ENCODE measurements at regions not wholly inside any gene's neighbourhood (a gene's known extent, or its start where the extent isn't known, plus 50 kb on each side); places are given as distances from the start of the nearest gene placed in this dataset.

DNA sequence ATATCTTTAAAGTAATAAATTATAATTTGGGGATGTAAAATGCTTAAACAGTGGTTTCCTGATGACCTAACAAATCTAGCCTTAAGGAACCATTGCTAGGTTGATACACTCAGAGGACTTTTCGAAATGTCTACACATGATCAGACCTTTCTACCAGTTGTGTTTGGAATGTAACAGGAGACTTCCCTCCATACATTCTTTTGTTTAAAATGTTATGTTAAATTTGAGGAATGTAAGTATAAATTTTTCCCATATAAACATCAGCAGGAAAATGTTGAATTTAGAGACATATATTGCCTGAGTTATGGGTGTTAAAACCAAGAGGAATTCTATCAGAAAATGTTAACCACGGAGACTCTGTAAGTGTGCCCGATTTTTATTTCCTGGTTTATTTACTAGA lies 190.6 kb upstream of the SPRY1 start:
- H3K27me3 ChIP-seq: no peaks in the 10 kb centered on the region
- no peaks in the 10 kb centered on the region for H4K20me1 ChIP-seq (ENCODE audit: low read depth)
- no peaks in the 10 kb centered on the region for H3K36me3 ChIP-seq
- no peaks in the 10 kb centered on the region for H3K9me3 Mint-ChIP-seq
- no peak for DNase-seq (ENCODE audit: low spot score)
- no peak overlapping the region for H3K27ac Mint-ChIP-seq
- TF ChIP-seq EZH2 (IDR thresholded peaks at IDR 0.05) (no peak), CTCF (IDR thresholded peaks at IDR 0.05) (no peak), EZH2phosphoT487 (IDR thresholded peaks at IDR 0.05) (no peak)
- no peaks in the 10 kb centered on the region for H3K9me3 ChIP-seq (ENCODE audit: low read depth)
- H3F3A ChIP-seq (ENCODE audit: low read depth): no peaks in the 10 kb centered on the region
- H3K27ac ChIP-seq: no peak overlapping the region
- H3K9ac ChIP-seq: no peak overlapping the region
- no peaks in the 10 kb centered on the region for H3K79me2 ChIP-seq (ENCODE audit: low read depth)
- no peak overlapping the region for H3K4me3 ChIP-seq
- H3K36me3 Mint-ChIP-seq: peaks cover 7% of the 10 kb centered on the region
- no peak overlapping the region for H3K4me3 Mint-ChIP-seq
- no peak overlapping the region for H3K4me2 ChIP-seq
- H3K27me3 Mint-ChIP-seq (ENCODE audit: insufficient read depth, low read depth): peaks cover 2% of the 10 kb centered on the region
- H3K4me1 Mint-ChIP-seq: no peaks in the 10 kb centered on the region
- no peak overlapping the region for H2AFZ ChIP-seq (replicated peaks)
- H3K4me1 ChIP-seq: no peaks in the 10 kb centered on the region

DNA sequence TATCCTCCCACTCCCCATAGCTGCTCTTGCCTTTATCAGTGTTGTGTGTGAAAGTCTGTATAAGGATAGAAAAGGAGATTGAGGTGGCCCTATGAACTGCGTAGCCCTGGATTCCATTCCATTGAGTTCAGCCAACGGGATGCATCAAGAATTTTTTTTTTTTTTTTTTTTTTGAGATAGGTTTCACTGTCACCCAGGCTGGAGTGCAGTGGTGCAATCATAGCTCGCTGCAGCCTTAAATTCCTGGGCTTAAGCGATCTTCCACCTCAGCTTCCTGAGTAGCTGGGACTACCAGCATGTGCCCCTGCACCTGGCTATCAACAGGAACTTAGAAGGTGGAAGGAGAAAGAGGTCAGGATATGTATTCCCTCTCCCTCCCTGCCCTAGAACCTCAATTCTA lies 187.2 kb upstream of the SPRY1 start:
- no peak overlapping the region for H3K9ac ChIP-seq
- H3K27ac ChIP-seq: no peak overlapping the region
- no peak overlapping the region for H3K27ac Mint-ChIP-seq
- no peak overlapping the region for H3K4me3 ChIP-seq
- H3K27me3 ChIP-seq: no peaks in the 10 kb centered on the region
- peaks cover 2% of the 10 kb centered on the region for H3K27me3 Mint-ChIP-seq (ENCODE audit: insufficient read depth, low read depth)
- no peaks in the 10 kb centered on the region for H3K36me3 ChIP-seq
- H3K79me2 ChIP-seq (ENCODE audit: low read depth): no peaks in the 10 kb centered on the region
- no peak for DNase-seq (ENCODE audit: low spot score)
- peaks cover 8% of the 10 kb centered on the region for H3K36me3 Mint-ChIP-seq
- no peak for TF ChIP-seq EZH2 (IDR thresholded peaks at IDR 0.05)
- no peak for TF ChIP-seq CTCF (IDR thresholded peaks at IDR 0.05)
- TF ChIP-seq EZH2phosphoT487 (IDR thresholded peaks at IDR 0.05): no peak
- H3K9me3 ChIP-seq (ENCODE audit: low read depth): no peaks in the 10 kb centered on the region
- no peak overlapping the region for H3K4me3 Mint-ChIP-seq
- no peaks in the 10 kb centered on the region for H3K4me1 Mint-ChIP-seq
- H3K4me2 ChIP-seq: no peak overlapping the region
- no peaks in the 10 kb centered on the region for H3K9me3 Mint-ChIP-seq
- no peak overlapping the region for H2AFZ ChIP-seq (replicated peaks)
- H3F3A ChIP-seq (ENCODE audit: low read depth): no peaks in the 10 kb centered on the region
- no peaks in the 10 kb centered on the region for H3K4me1 ChIP-seq
- no peaks in the 10 kb centered on the region for H4K20me1 ChIP-seq (ENCODE audit: low read depth)

GRCh38 chr4:123215536-123215935 lies 181.1 kb upstream of the SPRY1 start:
- no peak overlapping the region for H3K4me3 ChIP-seq
- no peaks in the 10 kb centered on the region for H3K27me3 ChIP-seq
- peaks cover 5% of the 10 kb centered on the region for H3K4me1 ChIP-seq
- no peak for TF ChIP-seq CTCF (IDR thresholded peaks at IDR 0.05)
- TF ChIP-seq EZH2 (IDR thresholded peaks at IDR 0.05): no peak
- TF ChIP-seq EZH2phosphoT487 (IDR thresholded peaks at IDR 0.05): no peak
- no peak overlapping the region for H3K9ac ChIP-seq
- no peak overlapping the region for H3K27ac ChIP-seq
- Mint-ChIP-seq H3K27ac (no peak overlapping the region), H3K36me3 (peaks cover 4% of the 10 kb centered on the region), H3K4me1 (peaks cover 17% of the 10 kb centered on the region), H3K9me3 (no peaks in the 10 kb centered on the region), H3K27me3 (ENCODE audit: insufficient read depth, low read depth) (no peaks in the 10 kb centered on the region), H3K4me3 (no peak overlapping the region)
- no peaks in the 10 kb centered on the region for H3F3A ChIP-seq (ENCODE audit: low read depth)
- no peaks in the 10 kb centered on the region for H3K9me3 ChIP-seq (ENCODE audit: low read depth)
- H3K36me3 ChIP-seq: no peaks in the 10 kb centered on the region
- H4K20me1 ChIP-seq (ENCODE audit: low read depth): no peaks in the 10 kb centered on the region
- no peak overlapping the region for H2AFZ ChIP-seq (replicated peaks)
- H3K4me2 ChIP-seq: no peak overlapping the region
- no peaks in the 10 kb centered on the region for H3K79me2 ChIP-seq (ENCODE audit: low read depth)
- no peak for DNase-seq (ENCODE audit: low spot score)

- Histone ChIP-seq H3K79me2 (ENCODE audit: low read depth) (no peaks in the 10 kb centered on the region), H3K9ac (no peak overlapping the region)
- peaks cover 4% of the 10 kb centered on the region for H3K36me3 Mint-ChIP-seq
These were observed 180.1 kb upstream of the SPRY1 start for GRCh38 chr4:123216543-123216942.

More at GRCh38 chr4:123216543-123216942, 180.1 kb upstream of the SPRY1 start:
- Histone ChIP-seq H3K4me3 (no peak overlapping the region), H3K4me1 (peaks cover 5% of the 10 kb centered on the region), H3F3A (ENCODE audit: low read depth) (no peaks in the 10 kb centered on the region), H3K27me3 (no peaks in the 10 kb centered on the region), H4K20me1 (ENCODE audit: low read depth) (no peaks in the 10 kb centered on the region), H3K27ac (no peak overlapping the region), H3K36me3 (no peaks in the 10 kb centered on the region), H3K4me2 (no peak overlapping the region), H2AFZ (replicated peaks) (no peak overlapping the region), H3K9me3 (ENCODE audit: low read depth) (no peaks in the 10 kb centered on the region)
- Mint-ChIP-seq H3K27me3 (ENCODE audit: insufficient read depth, low read depth) (no peaks in the 10 kb centered on the region), H3K27ac (no peak overlapping the region), H3K4me3 (no peak overlapping the region), H3K4me1 (peaks cover 17% of the 10 kb centered on the region), H3K9me3 (no peaks in the 10 kb centered on the region)
- TF ChIP-seq CTCF (IDR thresholded peaks at IDR 0.05) (no peak), EZH2 (IDR thresholded peaks at IDR 0.05) (no peak), EZH2phosphoT487 (IDR thresholded peaks at IDR 0.05) (no peak)
- DNase-seq (ENCODE audit: low spot score): no peak

Measured in neural progenitor cell (in vitro differentiated cells).